Vagina (tissue), 2 donors: ENCODE measurements at regions not wholly inside any gene's neighbourhood (a gene's known extent, or its start where the extent isn't known, plus 50 kb on each side); places are given as distances from the start of the nearest gene placed in this dataset.
A peak's percentile ranks its signal among the peaks of the same experiment; 100 is the strongest.

ENCODE experiments used
- DNase-seq, 2 donors: peaks; one replicate each; pipeline ENCODE4 v3.0.0-alpha.2; 2017; ENCODE audit errors: extremely low spot score in 2 of 2
- H3K27ac ChIP-seq: fragments of 200-600 bp; sonication (generic); one replicate; pipeline ENCODE4 v1.5.1; 2019
- H3K27me3 ChIP-seq: fragments of 200-600 bp; sonication (generic); one replicate; pipeline ENCODE4 v1.5.1; 2019
- H3K36me3 ChIP-seq, 2 donors: fragments of 200-600 bp; sonication (generic); one replicate each; pipeline ENCODE4 v1.5.1; 2017 to 2019
- H3K4me1 ChIP-seq: fragments of 200-600 bp; sonication (generic); one replicate; pipeline ENCODE4 v1.5.1; 2019
- H3K4me3 ChIP-seq, 2 donors: fragments of 200-600 bp; sonication (generic); 1 replicate in 1 of 2; 2 replicates in 1 of 2; pipeline ENCODE4 v1.5.1; 2016 to 2019
- H3K9me3 ChIP-seq: fragments of 200-600 bp; sonication (generic); one replicate; pipeline ENCODE4 v1.5.1; 2019
- POLR2A ChIP-seq, 2 donors: fragments of 450-650 bp; IDR thresholded peaks; one replicate each; pipeline ENCODE4 v1.6.1; 2017; ENCODE audit warnings: antibody characterized with exemption in 2 of 2, mild to moderate bottlenecking in 2 of 2, moderate library complexity in 2 of 2
- POLR2AphosphoS5 ChIP-seq, 2 donors: sonication (generic); formaldehyde crosslinking; IDR thresholded peaks; one replicate each; pipeline ENCODE4 v1.9.0; 2017; ENCODE audit warnings: antibody characterized with exemption in 2 of 2, mild to moderate bottlenecking in 2 of 2, low read depth in 1 of 2; ENCODE audit not compliant: insufficient read depth in 1 of 2
- intact Hi-C: fragments of 100-400 bp; cut with DNase I; formaldehyde crosslinking; loops from one replicate; pipeline ENCODE4 v1.15.1; 2023
- TF ChIP-seq, protein P1 (sequence below), 3 experiments: fragments of 450-650 bp in 2 of 3; fragments of 200-600 bp in 1 of 3; sonication (generic) in 1 of 3; IDR thresholded peaks; one replicate each; pipeline ENCODE4 v1.5.1; 2017 to 2019; ENCODE audit warnings: antibody characterized with exemption in 3 of 3, mild to moderate bottlenecking in 2 of 3, moderate library complexity in 2 of 3

DNA sequence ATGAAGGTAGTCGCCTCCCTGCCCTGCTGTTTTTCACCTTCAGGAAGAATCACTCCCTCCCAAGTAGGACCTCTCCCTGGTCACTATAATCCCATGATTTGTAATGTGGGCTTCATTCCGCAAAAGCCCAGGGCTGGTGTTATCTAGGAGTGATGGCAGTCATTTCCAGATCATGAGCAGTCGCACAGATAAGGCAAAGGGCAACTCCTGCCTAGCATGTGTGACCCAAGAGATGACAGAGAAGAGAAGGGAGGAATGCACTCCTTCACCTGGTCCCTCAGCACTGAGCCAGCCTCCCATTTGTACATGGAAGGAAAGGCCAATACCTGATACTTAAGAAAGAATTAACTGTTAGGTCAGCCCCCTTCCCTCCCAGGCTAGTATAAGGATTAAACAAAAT, 102.9 kb downstream of the RPL27A start:
- TF ChIP-seq POLR2A (IDR thresholded peaks at IDR 0.05): no peak
- TF ChIP-seq POLR2AphosphoS5 (IDR thresholded peaks at IDR 0.05; ENCODE audit: insufficient read depth in 1 of 2, low read depth in 1 of 2): no peak
- TF ChIP-seq, protein P1, sequence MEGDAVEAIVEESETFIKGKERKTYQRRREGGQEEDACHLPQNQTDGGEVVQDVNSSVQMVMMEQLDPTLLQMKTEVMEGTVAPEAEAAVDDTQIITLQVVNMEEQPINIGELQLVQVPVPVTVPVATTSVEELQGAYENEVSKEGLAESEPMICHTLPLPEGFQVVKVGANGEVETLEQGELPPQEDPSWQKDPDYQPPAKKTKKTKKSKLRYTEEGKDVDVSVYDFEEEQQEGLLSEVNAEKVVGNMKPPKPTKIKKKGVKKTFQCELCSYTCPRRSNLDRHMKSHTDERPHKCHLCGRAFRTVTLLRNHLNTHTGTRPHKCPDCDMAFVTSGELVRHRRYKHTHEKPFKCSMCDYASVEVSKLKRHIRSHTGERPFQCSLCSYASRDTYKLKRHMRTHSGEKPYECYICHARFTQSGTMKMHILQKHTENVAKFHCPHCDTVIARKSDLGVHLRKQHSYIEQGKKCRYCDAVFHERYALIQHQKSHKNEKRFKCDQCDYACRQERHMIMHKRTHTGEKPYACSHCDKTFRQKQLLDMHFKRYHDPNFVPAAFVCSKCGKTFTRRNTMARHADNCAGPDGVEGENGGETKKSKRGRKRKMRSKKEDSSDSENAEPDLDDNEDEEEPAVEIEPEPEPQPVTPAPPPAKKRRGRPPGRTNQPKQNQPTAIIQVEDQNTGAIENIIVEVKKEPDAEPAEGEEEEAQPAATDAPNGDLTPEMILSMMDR (IDR thresholded peaks at IDR 0.05): no peak
- intact Hi-C loops: no loop called here
- Histone ChIP-seq H3K27me3 (no peaks in the 10 kb centered on the region), H3K27ac (no peak overlapping the region), H3K9me3 (no peaks in the 10 kb centered on the region), H3K36me3 (no peaks in the 10 kb centered on the region), H3K4me1 (peaks cover 37% of the 10 kb centered on the region), H3K4me3 (no peak overlapping the region)
- no peak for DNase-seq

DNA sequence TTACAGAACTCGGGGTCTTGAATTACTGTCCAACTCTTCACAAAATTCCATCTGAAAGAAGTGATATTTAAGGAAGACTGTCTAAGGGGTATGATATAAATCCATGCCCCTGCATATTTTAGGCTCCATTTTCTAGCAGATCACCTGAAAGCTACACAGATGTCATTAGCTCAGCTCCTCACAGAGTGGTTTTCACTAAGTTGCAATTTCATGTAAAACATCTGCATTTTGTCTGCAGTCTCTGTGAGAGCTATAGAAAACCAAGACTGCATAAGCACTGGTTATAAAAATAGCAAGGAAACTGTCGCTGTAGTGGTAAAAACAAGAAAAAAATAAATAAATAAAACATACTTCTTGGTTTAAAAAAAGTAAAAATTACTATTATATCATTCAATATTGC, 103.4 kb downstream of the RPL27A start:
- Histone ChIP-seq H3K36me3 (no peaks in the 10 kb centered on the region), H3K27ac (no peak overlapping the region), H3K27me3 (no peaks in the 10 kb centered on the region), H3K9me3 (no peaks in the 10 kb centered on the region), H3K4me3 (no peak overlapping the region), H3K4me1 (peaks cover 38% of the 10 kb centered on the region)
- intact Hi-C loops: no loop called here
- TF ChIP-seq POLR2AphosphoS5 (IDR thresholded peaks at IDR 0.05; ENCODE audit: insufficient read depth in 1 of 2, low read depth in 1 of 2): no peak
- TF ChIP-seq, protein P1 (IDR thresholded peaks at IDR 0.05): no peak
- no peak for TF ChIP-seq POLR2A (IDR thresholded peaks at IDR 0.05)
- no peak for DNase-seq

DNA sequence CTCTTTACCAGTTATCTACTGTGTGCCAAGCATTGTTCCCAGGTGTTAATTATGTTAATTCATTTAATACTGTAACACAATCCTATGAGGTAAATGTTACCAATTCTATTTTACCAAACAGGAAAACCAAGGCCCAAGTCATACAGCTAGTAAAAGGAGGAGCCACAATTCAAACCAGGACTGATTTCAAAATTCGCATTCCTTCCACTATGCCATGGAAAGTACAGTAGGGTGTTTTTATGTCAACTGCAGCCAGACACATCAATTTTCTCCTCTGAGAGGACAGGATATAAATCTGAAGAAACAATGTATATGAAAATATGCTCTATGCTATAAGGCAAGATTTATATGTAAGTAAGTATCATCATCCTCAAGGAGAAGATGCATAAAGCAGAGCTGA, 104.3 kb downstream of the RPL27A start:
- no peak overlapping the region for H3K4me3 ChIP-seq
- peaks cover 38% of the 10 kb centered on the region for H3K4me1 ChIP-seq
- no peak for DNase-seq
- TF ChIP-seq POLR2AphosphoS5 (IDR thresholded peaks at IDR 0.05; ENCODE audit: insufficient read depth in 1 of 2, low read depth in 1 of 2) (no peak), POLR2A (IDR thresholded peaks at IDR 0.05) (no peak)
- TF ChIP-seq, protein P1 (IDR thresholded peaks at IDR 0.05): no peak
- intact Hi-C loops: no loop called here
- no peaks in the 10 kb centered on the region for H3K27me3 ChIP-seq
- H3K9me3 ChIP-seq: no peaks in the 10 kb centered on the region
- no peak overlapping the region for H3K27ac ChIP-seq
- H3K36me3 ChIP-seq: no peaks in the 10 kb centered on the region

DNA sequence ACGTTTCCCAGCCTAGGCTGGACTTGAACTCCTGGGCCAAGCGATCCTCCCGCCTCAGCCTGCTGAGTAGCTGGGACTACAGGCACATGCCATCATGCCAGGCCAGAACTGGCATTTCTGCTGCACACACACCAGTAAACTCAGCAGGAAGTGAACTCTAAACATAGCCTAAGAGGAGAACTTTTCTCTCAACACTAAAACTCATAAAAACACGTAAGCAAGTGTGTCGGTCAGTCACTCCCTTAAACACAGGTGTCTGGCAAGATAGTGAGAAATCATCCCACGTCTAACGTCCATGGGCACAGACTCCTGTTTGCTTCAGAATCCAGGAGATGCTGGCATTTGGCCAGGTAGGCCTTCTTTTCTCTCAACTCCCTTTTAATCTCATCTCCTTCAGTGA, 104.8 kb downstream of the RPL27A start:
- peaks cover 38% of the 10 kb centered on the region for H3K4me1 ChIP-seq
- no peak for DNase-seq
- TF ChIP-seq, protein P1 (IDR thresholded peaks at IDR 0.05): no peak
- peak in 1 of 2 donors; percentile 26 for TF ChIP-seq POLR2AphosphoS5 (IDR thresholded peaks at IDR 0.05; ENCODE audit: insufficient read depth in 1 of 2, low read depth in 1 of 2)
- TF ChIP-seq POLR2A (IDR thresholded peaks at IDR 0.05): no peak

DNA sequence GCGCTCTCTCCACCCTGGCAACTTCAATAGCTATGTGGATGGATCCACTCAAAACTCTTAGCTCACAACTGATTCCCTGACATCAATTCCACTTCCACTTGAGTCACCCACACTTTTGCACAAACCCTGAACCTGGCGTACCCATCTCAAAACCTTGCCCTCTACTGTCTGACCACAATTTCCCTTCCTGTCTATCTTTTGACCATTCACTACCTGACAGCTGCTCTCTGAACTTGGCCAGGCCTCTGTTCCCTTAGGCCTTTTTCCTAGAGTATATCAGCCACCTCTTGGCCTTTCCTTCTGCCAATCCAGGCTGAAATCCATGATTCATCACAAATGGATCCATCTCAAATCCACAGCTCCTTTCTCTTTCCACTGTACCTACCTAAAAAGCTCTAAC, 106.0 kb downstream of the RPL27A start:
- peaks cover 38% of the 10 kb centered on the region for H3K4me1 ChIP-seq
- no peak overlapping the region for H3K27ac ChIP-seq
- intact Hi-C loops: no loop called here

More for the DNA sequence above, 104.8 kb downstream of the RPL27A start:
- Histone ChIP-seq H3K27me3 (no peaks in the 10 kb centered on the region), H3K9me3 (no peaks in the 10 kb centered on the region), H3K4me3 (no peak overlapping the region), H3K27ac (no peak overlapping the region), H3K36me3 (no peaks in the 10 kb centered on the region)
- intact Hi-C loops: no loop called here

More for the DNA sequence above, 106.0 kb downstream of the RPL27A start:
- no peak for TF ChIP-seq POLR2A (IDR thresholded peaks at IDR 0.05)
- no peak for TF ChIP-seq POLR2AphosphoS5 (IDR thresholded peaks at IDR 0.05; ENCODE audit: insufficient read depth in 1 of 2, low read depth in 1 of 2)
- TF ChIP-seq, protein P1 (IDR thresholded peaks at IDR 0.05): no peak
- H3K4me3 ChIP-seq: no peak overlapping the region
- no peak for DNase-seq
- no peaks in the 10 kb centered on the region for H3K9me3 ChIP-seq
- H3K36me3 ChIP-seq: no peaks in the 10 kb centered on the region
- no peaks in the 10 kb centered on the region for H3K27me3 ChIP-seq
